Gastrocnemius medialis (tissue), 4 donors: ENCODE measurements at regions not wholly inside any gene's neighbourhood (a gene's known extent, or its start where the extent isn't known, plus 50 kb on each side); places are given as distances from the start of the nearest gene placed in this dataset.

Source experiments
- CTCF ChIP-seq, 5 experiments: fragments of 450-650 bp in 3 of 5; fragments of 200-600 bp in 2 of 5; sonication (generic) in 2 of 5; IDR thresholded peaks in 4 of 5; conservative IDR thresholded peaks in 1 of 5; 1 replicate in 4 of 5; 2 replicates in 1 of 5; pipeline ENCODE4 v1.5.1; 2016 to 2019; ENCODE audit warnings: antibody characterized with exemption in 5 of 5, mild to moderate bottlenecking in 3 of 5, moderate library complexity in 3 of 5
- POLR2A ChIP-seq, 2 donors: fragments of 450-650 bp; IDR thresholded peaks; one replicate each; pipeline ENCODE4 v1.6.1; 2017; ENCODE audit warnings: antibody characterized with exemption in 2 of 2, mild to moderate bottlenecking in 2 of 2, moderate library complexity in 2 of 2

DNA sequence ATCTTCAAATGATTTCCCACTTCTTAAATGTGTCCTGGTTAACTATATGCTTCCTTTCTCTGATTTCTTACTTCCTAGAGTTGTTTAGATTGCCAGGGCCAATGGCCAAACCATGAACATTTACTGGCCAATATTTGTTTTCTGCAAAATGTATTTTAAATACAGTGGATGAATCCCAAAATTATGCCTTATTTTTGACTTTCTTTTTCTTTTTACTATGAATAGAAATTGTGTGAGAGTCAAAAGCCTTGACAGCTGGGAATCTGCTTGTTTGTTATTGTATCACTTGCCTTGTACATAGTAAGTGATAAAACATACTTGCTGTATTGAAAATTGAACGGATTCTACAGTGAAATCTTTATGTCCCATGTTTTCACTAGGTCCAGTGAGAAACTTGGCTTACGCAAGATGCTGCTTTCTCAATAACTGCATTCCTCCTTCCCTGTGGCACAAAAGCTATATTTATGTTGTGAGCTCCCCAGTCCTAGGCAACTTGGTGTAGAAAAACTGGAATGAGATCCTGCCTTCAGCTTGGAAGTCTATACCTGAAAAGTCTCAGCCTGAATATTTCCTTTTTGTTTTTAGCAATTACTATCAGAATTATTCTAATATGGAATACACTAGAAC lies 295.2 kb downstream of the EPHA7 start:
- TF ChIP-seq CTCF (IDR thresholded peaks at IDR 0.05 in 4 of 5, conservative IDR thresholded peaks at IDR 0.05 in 1 of 5) (no peak), POLR2A (IDR thresholded peaks at IDR 0.05) (no peak)
